GM03348 (cell line): ENCODE measurements at regions not wholly inside any gene's neighbourhood (a gene's known extent, or its start where the extent isn't known, plus 50 kb on each side); places are given as distances from the start of the nearest gene placed in this dataset.

Source experiments
- DNase-seq: peaks from one replicate; pipeline ENCODE4 v3.0.0; 2012; ENCODE audit warnings: low spot score

DNA sequence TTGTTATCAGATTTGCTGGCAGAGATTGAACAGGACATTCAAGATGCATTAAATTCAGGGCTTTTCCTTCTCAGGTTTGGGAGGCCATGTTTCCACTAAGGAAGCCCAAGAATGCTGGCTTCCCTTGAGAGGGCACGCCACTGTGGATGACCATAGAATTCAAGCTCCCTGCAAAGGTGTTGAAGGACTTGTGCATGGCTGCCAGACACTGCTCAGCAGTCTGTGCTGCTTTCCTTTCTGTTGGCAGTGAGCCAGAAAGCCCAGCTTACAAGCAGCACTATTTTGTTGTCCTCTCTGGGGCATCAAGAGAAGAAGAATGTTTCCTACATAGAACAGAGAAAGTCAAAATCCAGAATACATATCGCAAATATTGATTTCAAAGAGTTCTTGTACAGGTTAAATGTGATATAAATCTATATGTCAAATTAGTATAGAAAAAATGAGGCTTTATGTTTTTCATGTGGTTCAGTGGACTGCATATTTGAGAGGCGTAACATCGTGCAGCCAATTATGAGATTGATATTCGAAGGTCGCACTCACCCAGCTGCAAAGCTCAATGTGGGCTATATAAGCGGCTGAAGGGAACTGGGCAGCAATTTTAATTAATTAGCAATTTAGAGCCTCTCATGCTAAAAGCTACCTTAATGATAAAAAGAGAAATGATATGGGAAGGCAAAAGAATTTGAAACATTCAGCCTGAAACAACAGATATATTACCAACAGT is 103.1 kb upstream of the ISL1 start:
- no peak for DNase-seq

- no peak for DNase-seq
These were observed 97.2 kb upstream of the ISL1 start for GRCh38 chr5:51286046-51286445.

DNA sequence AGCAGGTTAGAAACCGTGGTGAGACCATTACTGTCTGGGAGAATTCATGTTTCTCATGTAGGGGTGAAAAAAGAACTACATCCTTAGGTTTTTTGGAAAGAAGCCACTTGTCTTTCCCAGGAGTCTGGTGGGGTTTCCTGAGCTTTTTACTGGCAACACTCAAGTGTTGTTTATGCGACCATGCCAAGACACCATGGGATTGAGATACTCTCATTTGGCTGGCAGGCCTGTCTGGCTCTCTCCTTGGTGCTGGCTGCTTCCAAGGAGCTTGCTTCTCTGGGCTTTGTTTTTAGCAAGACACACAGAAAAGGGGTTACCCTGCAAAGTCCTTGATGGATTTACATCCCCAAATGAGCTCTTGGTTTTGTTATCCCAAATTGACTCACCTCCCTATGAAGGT is 80.9 kb upstream of the ISL1 start:
- DNase-seq, result no peak

DNA sequence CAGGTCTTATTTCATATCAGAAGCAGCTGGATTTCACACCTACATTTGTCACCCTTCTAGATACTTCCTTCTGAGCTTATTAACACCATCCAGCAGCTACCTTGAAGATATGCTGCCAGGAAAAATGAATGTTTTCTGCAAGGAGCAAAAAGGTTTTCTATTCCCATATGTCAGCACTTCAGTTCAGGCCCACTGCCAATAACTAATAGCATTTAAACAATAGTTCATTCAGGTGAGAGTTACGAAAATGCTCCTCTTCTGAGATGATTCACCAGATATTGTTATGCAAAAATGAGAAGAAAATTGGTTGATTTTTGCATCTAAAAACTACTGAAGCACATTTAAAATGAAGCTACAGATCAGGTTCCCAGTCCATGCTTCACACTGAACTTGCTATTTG is 56.4 kb upstream of the ISL1 start:
- DNase-seq, result no peak
